HFF-Myc (cell line): ENCODE measurements at regions not wholly inside any gene's neighbourhood (a gene's known extent, or its start where the extent isn't known, plus 50 kb on each side); places are given as distances from the start of the nearest gene placed in this dataset.
"Not testable (repeated sequence)": the region's sequence is repeated elsewhere in the genome, so short reads cannot be mapped to it uniquely, and the experiment has no call there.

Experiments
- DNase-seq: peaks from one replicate; pipeline ENCODE4 v3.0.0-alpha.2; 2011; ENCODE audit warnings: low read depth; ENCODE audit errors: extremely low read depth
- H3K4me3 ChIP-seq: replicated peaks from 2 replicates; pipeline ENCODE4 v1.5.1; 2011; ENCODE audit warnings: low read depth, mild to moderate bottlenecking, control low read depth, low read length
- TF ChIP-seq, protein P1 (sequence below): IDR thresholded peaks from 2 replicates; pipeline ENCODE4 v1.5.1; 2012; ENCODE audit warnings: mild to moderate bottlenecking, low read depth, low read length, control low read depth; ENCODE audit errors: missing control alignments

- H3K4me3 ChIP-seq, result no peak overlapping the region
- no peak for DNase-seq
- TF ChIP-seq, protein P1, sequence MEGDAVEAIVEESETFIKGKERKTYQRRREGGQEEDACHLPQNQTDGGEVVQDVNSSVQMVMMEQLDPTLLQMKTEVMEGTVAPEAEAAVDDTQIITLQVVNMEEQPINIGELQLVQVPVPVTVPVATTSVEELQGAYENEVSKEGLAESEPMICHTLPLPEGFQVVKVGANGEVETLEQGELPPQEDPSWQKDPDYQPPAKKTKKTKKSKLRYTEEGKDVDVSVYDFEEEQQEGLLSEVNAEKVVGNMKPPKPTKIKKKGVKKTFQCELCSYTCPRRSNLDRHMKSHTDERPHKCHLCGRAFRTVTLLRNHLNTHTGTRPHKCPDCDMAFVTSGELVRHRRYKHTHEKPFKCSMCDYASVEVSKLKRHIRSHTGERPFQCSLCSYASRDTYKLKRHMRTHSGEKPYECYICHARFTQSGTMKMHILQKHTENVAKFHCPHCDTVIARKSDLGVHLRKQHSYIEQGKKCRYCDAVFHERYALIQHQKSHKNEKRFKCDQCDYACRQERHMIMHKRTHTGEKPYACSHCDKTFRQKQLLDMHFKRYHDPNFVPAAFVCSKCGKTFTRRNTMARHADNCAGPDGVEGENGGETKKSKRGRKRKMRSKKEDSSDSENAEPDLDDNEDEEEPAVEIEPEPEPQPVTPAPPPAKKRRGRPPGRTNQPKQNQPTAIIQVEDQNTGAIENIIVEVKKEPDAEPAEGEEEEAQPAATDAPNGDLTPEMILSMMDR, result no peak
Measured at GRCh38 chr9:28124917-28125316, 551.6 kb upstream of the C9orf72 start.

DNA sequence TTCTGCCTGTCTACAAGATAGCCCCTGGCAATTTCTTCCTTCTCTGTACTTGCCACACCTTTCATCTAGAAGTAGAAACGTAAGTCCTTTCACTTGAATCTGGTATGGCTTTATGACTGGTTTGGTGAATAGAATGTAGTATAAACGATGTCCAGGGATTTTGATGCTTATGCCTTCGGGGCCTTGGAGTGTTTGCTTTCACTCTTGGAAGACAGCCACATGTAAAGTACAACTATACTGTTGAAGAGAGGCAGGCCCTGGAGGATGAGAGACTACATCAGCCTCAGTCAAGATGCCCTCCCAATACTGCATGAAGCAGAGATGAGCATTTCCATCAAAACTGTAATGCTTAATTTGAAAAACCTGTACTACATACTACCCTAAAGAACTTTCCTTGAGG lies 553.8 kb upstream of the C9orf72 start:
- H3K4me3 ChIP-seq, result no peak overlapping the region
- DNase-seq, result no peak
- TF ChIP-seq, protein P1, result no peak

GRCh38 chr9:28134446-28134976 lies 561.2 kb upstream of the C9orf72 start:
- no peak for DNase-seq
- no peak overlapping the region for H3K4me3 ChIP-seq
- TF ChIP-seq, protein P1, result no peak

- DNase-seq, result no peak
- TF ChIP-seq, protein P1, result no peak
- no peak overlapping the region for H3K4me3 ChIP-seq
Measured at GRCh38 chr9:28135549-28135948, 562.3 kb upstream of the C9orf72 start.

GRCh38 chr9:28136113-28136512 lies 562.8 kb upstream of the C9orf72 start:
- no peak overlapping the region for H3K4me3 ChIP-seq
- no peak for DNase-seq
- TF ChIP-seq, protein P1, result no peak

DNA sequence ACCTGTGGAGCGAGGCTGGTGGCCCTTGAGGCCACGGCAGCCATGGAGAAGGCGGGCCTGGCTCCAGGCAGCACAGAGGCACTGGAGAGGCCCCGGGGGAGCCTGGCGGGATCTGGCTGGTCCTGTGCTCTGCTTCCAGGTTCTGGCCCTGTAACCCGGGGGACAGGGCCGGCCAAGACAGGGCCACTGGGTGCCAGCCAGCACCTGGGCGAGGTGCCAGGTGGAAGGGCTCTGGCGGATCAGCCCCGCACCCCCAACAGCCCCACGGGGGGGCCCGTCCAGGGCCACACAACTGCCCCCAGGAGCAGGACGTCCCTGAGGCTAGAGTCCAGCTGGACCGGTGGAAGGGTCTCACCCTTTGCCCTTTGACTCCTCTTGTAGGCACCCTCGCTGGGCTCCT lies 574.1 kb upstream of the C9orf72 start:
- not testable (repeated sequence) for H3K4me3 ChIP-seq, DNase-seq

DNA sequence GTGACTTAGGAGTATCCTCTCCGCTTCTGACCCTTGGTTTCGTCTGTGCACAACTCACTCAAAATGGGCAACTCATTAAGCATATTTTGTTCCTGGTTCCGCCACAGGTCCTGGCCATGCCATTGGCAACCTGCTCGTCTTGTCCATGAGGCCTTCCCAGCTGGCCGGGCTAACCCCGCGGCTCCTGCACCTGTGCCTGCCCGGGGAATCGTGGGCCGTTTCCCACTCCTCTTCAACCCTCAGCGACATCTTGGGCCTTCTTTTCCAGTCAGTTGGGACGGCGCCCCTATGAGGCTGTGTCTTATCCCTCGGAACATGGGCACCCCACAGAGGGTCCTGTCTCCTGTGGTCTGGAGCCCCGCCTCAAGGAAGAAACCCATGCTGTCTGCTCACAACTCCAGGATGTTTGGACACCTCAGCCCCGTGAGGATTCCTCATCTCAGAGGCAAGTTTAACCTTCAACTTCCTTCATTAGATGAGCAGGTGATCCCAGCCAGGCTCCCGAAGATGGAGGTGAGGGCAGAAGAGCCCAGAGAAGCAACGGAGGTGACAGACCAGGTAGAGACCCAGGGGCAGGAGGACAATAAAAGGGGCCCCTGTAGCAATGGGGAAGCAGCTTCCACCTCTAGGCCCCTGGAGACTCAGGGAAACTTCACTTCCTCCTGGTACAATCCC lies 574.8 kb upstream of the C9orf72 start:
- H3K4me3 ChIP-seq, DNase-seq: not testable (repeated sequence)

- H3K4me3 ChIP-seq, result not testable (repeated sequence)
Measured at GRCh38 chr9:28149361-28150050, 576.2 kb upstream of the C9orf72 start.

More at GRCh38 chr9:28149361-28150050, 576.2 kb upstream of the C9orf72 start:
- not testable (repeated sequence) for DNase-seq
